HG03460 (cell line): ENCODE measurements at regions not wholly inside any gene's neighbourhood (a gene's known extent, or its start where the extent isn't known, plus 50 kb on each side); places are given as distances from the start of the nearest gene placed in this dataset.

Experiments
- ATAC-seq: cut with Tn5 transposase; IDR thresholded peaks from one replicate; pipeline ENCODE4 v1.9.1; 2021; ENCODE audit not compliant: unreplicated experiment

GRCh38 chr4:144902614-144903013 is 195.4 kb downstream of the ANAPC10 start:
- peak; percentile 62 for ATAC-seq

- no peak for ATAC-seq
Observed at GRCh38 chr4:144903953-144904711, 193.9 kb downstream of the ANAPC10 start.

- ATAC-seq, result no peak
Observed at GRCh38 chr4:144905286-144905685, 192.7 kb downstream of the ANAPC10 start.

GRCh38 chr4:144906181-144906925 is 191.6 kb downstream of the ANAPC10 start:
- no peak for ATAC-seq

- ATAC-seq, result no peak
Observed at GRCh38 chr4:144910723-144911122, 187.3 kb downstream of the ANAPC10 start.
